BJ (cell line): ENCODE measurements at regions not wholly inside any gene's neighbourhood (a gene's known extent, or its start where the extent isn't known, plus 50 kb on each side); places are given as distances from the start of the nearest gene placed in this dataset.
"Not testable (repeated sequence)": the region's sequence is repeated elsewhere in the genome, so short reads cannot be mapped to it uniquely, and the experiment has no call there.

ENCODE experiments used
- CTCF ChIA-PET: fragments of 350-600 bp; formaldehyde crosslinking; extraction: SDS; loops from one replicate; lab custom pipeline; 2021; ENCODE audit warnings: antibody characterized with exemption, inconsistent platforms; lab: Yijun Ruan, JAX
- POLR2A ChIA-PET: fragments of 300-600 bp; sonication (Branson Sonifier 250); formaldehyde crosslinking; extraction: SDS; loops from one replicate; lab custom pipeline; 2021; ENCODE audit warnings: antibody characterized with exemption; lab: Charles Lee
- DNase-seq: peaks from one replicate; pipeline ENCODE4 v3.0.0-alpha.2; 2011; ENCODE audit warnings: low read depth
- H3K27me3 ChIP-seq: 2 replicates; pipeline ENCODE4 v1.6.0; 2011; ENCODE audit warnings: low read length; ENCODE audit not compliant: control insufficient read depth, insufficient read depth
- H3K36me3 ChIP-seq: 2 replicates; pipeline ENCODE4 v1.5.1; 2011; ENCODE audit warnings: low read length; ENCODE audit not compliant: control insufficient read depth, insufficient read depth
- H3K4me3 ChIP-seq: 2 replicates; pipeline ENCODE4 v1.5.1; 2011; ENCODE audit warnings: low read depth, mild to moderate bottlenecking, control low read depth, low read length
- CTCF ChIP-seq: IDR thresholded peaks from 2 replicates; pipeline ENCODE4 v1.5.1; 2011; ENCODE audit warnings: low read depth, mild to moderate bottlenecking, control low read depth, inconsistent platforms, low read length, moderate library complexity; ENCODE audit not compliant: insufficient read depth

DNA sequence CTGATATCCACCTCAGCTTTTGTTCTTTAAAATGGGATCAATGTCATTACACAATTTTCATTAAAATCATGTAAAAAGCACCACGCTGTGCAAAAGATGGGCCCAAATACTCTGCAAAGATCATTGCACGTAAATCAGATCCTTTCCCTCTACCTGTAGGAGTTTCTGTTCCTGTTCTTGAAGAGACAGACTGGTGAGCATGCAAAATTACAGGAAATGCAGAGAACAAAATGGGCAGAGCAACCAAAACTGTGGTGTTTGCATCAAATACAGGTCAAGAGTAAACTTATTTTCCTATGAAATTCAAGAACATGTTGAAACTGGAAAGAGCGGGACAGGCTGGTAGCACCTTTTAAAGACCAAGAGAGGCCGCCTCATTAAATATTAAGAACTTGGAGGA is 294.9 kb upstream of the ADGRL2 start:
- no peak for TF ChIP-seq CTCF
- no peak for DNase-seq
- ChIA-PET POLR2A (no interaction called here), CTCF (no interaction called here)
- Histone ChIP-seq H3K4me3 (no peak overlapping the region), H3K27me3 (no peaks in the 10 kb centered on the region), H3K36me3 (no peaks in the 10 kb centered on the region)

- H3K4me3 ChIP-seq, CTCF ChIA-PET, POLR2A ChIA-PET, H3K27me3 ChIP-seq, DNase-seq, H3K36me3 ChIP-seq: not testable (repeated sequence)
Measured at GRCh38 chr1:81504820-81505219, 295.9 kb upstream of the ADGRL2 start.

GRCh38 chr1:81502705-81503104 is 298.0 kb upstream of the ADGRL2 start:
- CTCF ChIA-PET, DNase-seq, H3K36me3 ChIP-seq, H3K27me3 ChIP-seq, POLR2A ChIA-PET, H3K4me3 ChIP-seq: not testable (repeated sequence)

DNA sequence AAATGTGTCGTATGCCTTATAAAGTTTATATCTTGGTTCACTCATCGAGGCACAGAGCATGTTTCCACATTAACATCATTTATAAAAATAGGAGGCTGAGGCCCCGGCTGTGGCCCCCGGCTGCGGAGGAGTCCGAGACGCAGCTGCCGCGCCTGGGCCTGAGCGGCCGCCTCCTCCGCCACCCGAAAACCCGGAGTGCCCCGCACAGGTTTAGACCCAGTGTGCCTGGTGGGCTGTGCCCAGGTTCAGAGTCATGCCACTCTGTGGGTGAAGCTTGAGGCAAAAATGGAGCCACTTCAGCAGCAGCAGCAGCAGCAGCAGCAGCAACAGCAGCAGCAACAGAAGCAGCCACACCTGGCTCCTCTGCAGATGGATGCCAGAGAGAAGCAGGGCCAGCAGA is 299.2 kb upstream of the ADGRL2 start:
- CTCF ChIA-PET, H3K36me3 ChIP-seq, DNase-seq, H3K27me3 ChIP-seq, POLR2A ChIA-PET, H3K4me3 ChIP-seq: not testable (repeated sequence)

GRCh38 chr1:81499487-81499886 is 301.2 kb upstream of the ADGRL2 start:
- H3K36me3 ChIP-seq, result no peaks in the 10 kb centered on the region
- ChIA-PET CTCF (interaction anchor here (0.9 kb wide), 1 partner anchor 50 kb away, joined by 3 read pairs; no protein-coding TSS in a partner anchor), POLR2A (no interaction called here)
- TF ChIP-seq CTCF, result no peak
- DNase-seq, result no peak
- no peaks in the 10 kb centered on the region for H3K27me3 ChIP-seq
- H3K4me3 ChIP-seq, result no peak overlapping the region

DNA sequence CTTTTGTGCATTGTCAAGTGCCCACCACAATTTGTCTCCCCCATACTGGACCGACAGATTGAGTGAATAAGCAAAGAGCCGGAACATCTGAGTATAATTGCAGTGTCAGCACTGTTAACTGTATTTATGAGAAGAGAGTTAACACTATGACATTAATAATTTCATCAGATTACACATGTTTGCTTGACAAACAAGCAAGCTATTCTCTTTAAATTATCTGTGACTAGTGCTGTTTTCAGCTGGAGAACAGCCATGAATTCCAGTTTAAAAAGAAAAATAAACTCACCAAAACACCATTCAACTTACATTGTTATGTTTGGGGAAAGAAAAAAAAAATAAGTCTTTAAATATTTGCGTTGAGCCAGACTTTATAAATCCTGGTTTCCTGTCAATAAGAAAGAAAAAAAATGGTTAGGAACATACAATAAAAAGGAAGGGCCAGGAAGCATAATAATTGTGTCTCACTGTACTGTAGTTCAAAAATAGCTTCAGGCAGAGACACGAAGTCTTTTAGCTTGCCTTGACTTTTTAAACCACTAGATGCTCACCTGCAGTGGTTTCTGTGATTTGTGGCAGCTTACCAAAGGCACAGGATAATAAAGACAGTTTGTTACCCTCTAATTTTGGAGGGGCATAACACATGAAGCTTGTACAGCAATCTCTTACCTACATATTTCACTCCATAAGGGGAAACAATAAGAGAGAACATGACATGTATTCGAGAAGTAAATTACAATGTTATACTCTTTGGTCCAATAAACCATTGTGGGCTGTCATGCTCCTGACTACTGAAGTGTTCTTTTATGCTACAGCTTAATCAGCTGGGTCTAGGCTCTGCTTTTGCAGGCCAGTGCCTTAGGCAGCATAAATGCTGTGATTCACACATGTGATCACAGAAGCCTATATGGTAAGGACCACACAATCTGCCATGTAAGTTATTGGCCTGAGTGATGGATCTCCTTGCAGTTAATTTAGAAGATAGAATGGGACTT is 302.0 kb upstream of the ADGRL2 start:
- POLR2A ChIA-PET, result interaction anchor here (0.6 kb wide), 1 partner anchor 8 kb away, joined by 3 read pairs; no protein-coding TSS in a partner anchor
- DNase-seq, result no peak
- TF ChIP-seq CTCF, result no peak
- Histone ChIP-seq H3K27me3 (no peaks in the 10 kb centered on the region), H3K36me3 (no peaks in the 10 kb centered on the region), H3K4me3 (no peak overlapping the region)
- CTCF ChIA-PET, result interaction anchor here (0.9 kb wide), 1 partner anchor 51 kb away, joined by 3 read pairs; no protein-coding TSS in a partner anchor
